ENCODE measurements at regions not wholly inside any gene's neighbourhood (a gene's known extent, or its start where the extent isn't known, plus 50 kb on each side); places are given as distances from the start of the nearest gene placed in this dataset.

DNA sequence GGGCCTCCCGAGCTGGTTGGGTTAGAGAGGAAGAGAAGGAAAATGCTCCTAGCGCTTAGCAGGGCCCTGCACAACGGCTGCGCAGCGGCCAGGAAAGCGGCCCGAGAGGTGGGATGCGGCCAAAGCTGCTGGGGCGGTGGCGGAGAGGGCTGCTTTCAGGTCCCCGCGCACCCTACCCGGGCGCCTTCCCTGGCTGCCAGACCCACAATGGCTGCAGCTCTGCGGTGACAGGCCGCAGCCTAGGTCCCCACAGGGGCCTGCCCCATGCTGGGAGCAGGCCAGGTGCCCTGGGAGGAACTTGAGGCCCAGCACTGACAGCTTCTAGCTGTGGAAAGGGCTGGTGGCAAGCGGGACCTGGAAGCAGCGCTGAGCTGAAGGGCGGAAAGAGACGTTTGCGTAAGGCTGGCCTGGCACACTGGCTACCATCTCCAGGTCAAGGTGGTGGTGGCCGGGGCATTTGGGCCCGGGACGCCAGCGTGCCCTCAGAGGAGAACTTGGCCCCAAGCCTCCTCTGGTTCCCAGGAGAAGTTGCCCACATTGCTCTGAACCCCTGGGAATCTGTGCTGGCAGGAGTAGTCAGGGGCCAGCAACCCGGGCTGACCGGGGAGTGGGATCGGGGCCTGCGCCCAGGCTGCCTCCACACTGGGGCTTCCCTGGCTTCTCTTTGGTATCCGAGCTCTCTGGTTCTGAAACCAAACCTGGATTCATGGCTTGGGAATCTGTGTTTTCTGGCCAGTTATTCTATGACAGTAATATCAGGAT is 72.9 kb upstream of the ZNF804B start:
- Histone ChIP-seq H2AFZ (ENCODE audit: low read length) (no peak overlapping the region), H3K9me2 (ENCODE audit: insufficient read depth, low read length) (no peaks in the 10 kb centered on the region), H3K4me3 (ENCODE audit: low read depth, low read length, poor library complexity, severe bottlenecking) (no peak overlapping the region), H3K4me1 (ENCODE audit: insufficient read depth, low read length, poor library complexity, severe bottlenecking) (no peaks in the 10 kb centered on the region), H3K79me2 (ENCODE audit: insufficient read depth, low read depth, low read length) (no peaks in the 10 kb centered on the region), H3K4me2 (ENCODE audit: low read length) (no peak overlapping the region), H4K20me1 (ENCODE audit: insufficient read depth, low read length) (no peaks in the 10 kb centered on the region), H3K27ac (ENCODE audit: low read depth, low read length, poor library complexity, severe bottlenecking) (no peak overlapping the region), H3K9me3 (ENCODE audit: low read length) (no peaks in the 10 kb centered on the region), H3K36me3 (ENCODE audit: insufficient read depth, low read length) (no peaks in the 10 kb centered on the region)
- TF ChIP-seq CTCF (conservative IDR thresholded peaks at IDR 0.05; ENCODE audit: low read length) (no peak), EZH2phosphoT487 (IDR thresholded peaks at IDR 0.05; ENCODE audit: borderline replicate concordance, low read depth, low read length) (no peak)
- POLR2A ChIA-PET = no interaction called here
- BruUV-seq (replicated peaks) = no TSS peak
- CTCF ChIA-PET (ENCODE audit: unreplicated experiment) = no interaction called here
- intact Hi-C loops (cut with micrococcal nuclease; ENCODE audit: unreplicated experiment) = no loop called here
- no peak for DNase-seq (ENCODE audit: low spot score)

GRCh38 chr7:88681682-88682081 is 77.8 kb upstream of the ZNF804B start:
- Histone ChIP-seq H3K4me2 (ENCODE audit: low read length) (no peak overlapping the region), H3K79me2 (ENCODE audit: insufficient read depth, low read depth, low read length) (no peaks in the 10 kb centered on the region), H3K4me3 (ENCODE audit: low read depth, low read length, poor library complexity, severe bottlenecking) (no peak overlapping the region), H3K27ac (ENCODE audit: low read depth, low read length, poor library complexity, severe bottlenecking) (no peak overlapping the region), H3K9me3 (ENCODE audit: low read length) (no peaks in the 10 kb centered on the region), H2AFZ (ENCODE audit: low read length) (no peak overlapping the region), H3K4me1 (ENCODE audit: insufficient read depth, low read length, poor library complexity, severe bottlenecking) (no peaks in the 10 kb centered on the region), H3K36me3 (ENCODE audit: insufficient read depth, low read length) (no peaks in the 10 kb centered on the region), H4K20me1 (ENCODE audit: insufficient read depth, low read length) (no peaks in the 10 kb centered on the region), H3K9me2 (ENCODE audit: insufficient read depth, low read length) (no peaks in the 10 kb centered on the region)
- BruUV-seq (replicated peaks) = no TSS peak
- no peak for DNase-seq (ENCODE audit: low spot score)
- POLR2A ChIA-PET = interaction anchor here (0.6 kb wide), 1 partner anchor 195 kb away, joined by 4 read pairs; no protein-coding TSS in a partner anchor
- intact Hi-C loops (cut with micrococcal nuclease; ENCODE audit: unreplicated experiment) = no loop called here
- TF ChIP-seq EZH2phosphoT487 (IDR thresholded peaks at IDR 0.05; ENCODE audit: borderline replicate concordance, low read depth, low read length) (no peak), CTCF (conservative IDR thresholded peaks at IDR 0.05; ENCODE audit: low read length) (no peak)
- CTCF ChIA-PET (ENCODE audit: unreplicated experiment) = no interaction called here

DNA sequence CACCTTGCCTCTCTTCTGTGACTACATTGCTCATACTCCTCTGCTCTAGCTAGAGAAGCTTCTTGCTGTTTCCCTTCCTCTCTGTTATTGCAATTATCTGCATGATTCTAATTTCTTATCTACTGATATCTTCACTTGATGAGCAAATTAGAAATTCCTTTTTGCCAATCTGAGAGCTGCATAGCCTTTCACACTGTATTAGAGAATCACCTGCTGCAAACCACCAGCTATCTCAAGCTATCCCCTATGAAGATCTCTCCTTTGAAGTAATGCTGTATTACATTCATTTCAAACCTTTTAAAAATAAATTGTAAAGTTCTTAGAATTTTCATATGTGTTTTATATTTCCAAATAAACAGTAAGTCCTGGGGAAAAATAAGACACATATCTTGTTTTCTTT is 89.0 kb upstream of the ZNF804B start:
- Histone ChIP-seq H3K4me1 (ENCODE audit: insufficient read depth, low read length, poor library complexity, severe bottlenecking) (no peaks in the 10 kb centered on the region), H3K4me3 (ENCODE audit: low read depth, low read length, poor library complexity, severe bottlenecking) (no peak overlapping the region), H3K9me2 (ENCODE audit: insufficient read depth, low read length) (no peaks in the 10 kb centered on the region), H3K27ac (ENCODE audit: low read depth, low read length, poor library complexity, severe bottlenecking) (no peak overlapping the region), H3K79me2 (ENCODE audit: insufficient read depth, low read depth, low read length) (no peaks in the 10 kb centered on the region), H4K20me1 (ENCODE audit: insufficient read depth, low read length) (no peaks in the 10 kb centered on the region), H3K9me3 (ENCODE audit: low read length) (no peaks in the 10 kb centered on the region), H3K36me3 (ENCODE audit: insufficient read depth, low read length) (no peaks in the 10 kb centered on the region), H3K4me2 (ENCODE audit: low read length) (no peak overlapping the region), H2AFZ (ENCODE audit: low read length) (no peak overlapping the region)
- intact Hi-C loops (cut with micrococcal nuclease; ENCODE audit: unreplicated experiment) = no loop called here
- DNase-seq (ENCODE audit: low spot score) = no peak
- CTCF ChIA-PET (ENCODE audit: unreplicated experiment) = no interaction called here
- POLR2A ChIA-PET = interaction anchor here (0.6 to 1.3 kb wide), 2 partner anchors 10 to 162 kb away, joined by 3 read pairs; no protein-coding TSS in a partner anchor
- no peak for TF ChIP-seq CTCF (conservative IDR thresholded peaks at IDR 0.05; ENCODE audit: low read length)
- BruUV-seq (replicated peaks) = no TSS peak

Data from OCI-LY7 (cell line).